Activated naive CD8-positive, alpha-beta T cell treated with anti-CD3 and anti-CD28 coated beads, Interleukin-2, amount 50 U/mL, for 24 hours (primary cell): ENCODE measurements at regions not wholly inside any gene's neighbourhood (a gene's known extent, or its start where the extent isn't known, plus 50 kb on each side); places are given as distances from the start of the nearest gene placed in this dataset.

Experiments used
- ATAC-seq: fragments of 150-1000 bp; cut with Tn5 transposase; one replicate; pipeline ENCODE4 v1.10.0; 2021
- DNase-seq: peaks from one replicate; pipeline ENCODE4 v3.0.0; 2021
- H3K27ac Mint-ChIP-seq: one replicate; pipeline ENCODE4 v1.8.0; 2021; ENCODE audit warnings: mild to moderate bottlenecking, mixed read lengths
- H3K27me3 Mint-ChIP-seq: one replicate; pipeline ENCODE4 v1.8.0; 2021; ENCODE audit warnings: mixed read lengths
- H3K36me3 Mint-ChIP-seq: one replicate; pipeline ENCODE4 v1.8.0; 2021; ENCODE audit warnings: low read depth, mixed read lengths
- H3K4me1 Mint-ChIP-seq: one replicate; pipeline ENCODE4 v1.8.0; 2021; ENCODE audit warnings: mixed read lengths
- H3K4me3 Mint-ChIP-seq: one replicate; pipeline ENCODE4 v1.8.0; 2021; ENCODE audit warnings: mild to moderate bottlenecking, moderate library complexity, mixed read lengths
- H3K9me3 Mint-ChIP-seq: one replicate; pipeline ENCODE4 v1.8.0; 2021; ENCODE audit warnings: mixed read lengths

DNA sequence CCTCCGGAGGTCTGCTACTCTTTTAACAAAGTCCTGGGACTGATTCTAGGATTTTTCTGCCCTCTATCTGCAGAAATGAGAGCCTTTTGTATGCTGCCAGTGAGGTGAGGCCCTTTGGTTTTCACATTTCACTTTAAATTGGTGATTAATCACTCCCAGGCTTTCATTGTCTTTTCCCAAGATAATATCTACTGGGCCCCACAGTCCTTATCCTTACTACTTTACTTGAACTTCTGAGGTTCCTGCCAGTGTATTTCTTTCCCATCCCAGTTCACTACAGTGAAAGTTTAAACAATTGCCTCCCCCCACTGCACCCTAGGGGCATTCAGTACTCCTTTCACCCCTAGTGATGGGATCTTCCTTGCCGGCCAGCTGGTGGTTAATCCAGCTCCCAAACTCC, 127.4 kb upstream of the INHBA start:
- H3K9me3 Mint-ChIP-seq, result peaks cover 21% of the 10 kb centered on the region
- no peak overlapping the region for H3K4me3 Mint-ChIP-seq
- no peak for ATAC-seq
- H3K4me1 Mint-ChIP-seq, result peaks cover 13% of the 10 kb centered on the region
- peaks cover 2% of the 10 kb centered on the region for H3K27me3 Mint-ChIP-seq
- H3K27ac Mint-ChIP-seq, result no peak overlapping the region
- H3K36me3 Mint-ChIP-seq, result peaks cover 5% of the 10 kb centered on the region
- no peak for DNase-seq

DNA sequence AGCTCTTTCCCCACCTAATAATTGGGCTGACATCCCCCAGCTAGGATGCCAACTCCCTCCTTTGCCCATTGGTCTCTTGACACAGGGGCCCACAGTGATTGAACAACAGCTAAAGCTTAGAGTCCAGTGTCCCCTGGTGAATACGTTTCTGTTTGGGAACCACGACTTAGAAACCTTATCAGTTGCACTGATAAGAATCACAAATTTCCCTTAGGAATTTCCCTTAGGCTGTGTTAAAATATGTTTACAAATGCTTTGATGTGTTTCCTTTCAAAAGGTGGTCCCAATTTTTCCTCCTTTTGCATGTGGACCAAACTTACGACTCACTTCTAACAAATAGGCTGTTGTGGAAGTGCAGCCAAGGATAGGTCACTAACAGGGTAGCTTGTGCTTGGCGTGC, 126.0 kb upstream of the INHBA start:
- Mint-ChIP-seq H3K36me3 (peaks cover 5% of the 10 kb centered on the region), H3K9me3 (peaks cover 21% of the 10 kb centered on the region), H3K4me3 (no peak overlapping the region), H3K27ac (no peak overlapping the region), H3K27me3 (peaks cover 2% of the 10 kb centered on the region), H3K4me1 (peaks cover 14% of the 10 kb centered on the region)
- no peak for DNase-seq
- ATAC-seq, result no peak

DNA sequence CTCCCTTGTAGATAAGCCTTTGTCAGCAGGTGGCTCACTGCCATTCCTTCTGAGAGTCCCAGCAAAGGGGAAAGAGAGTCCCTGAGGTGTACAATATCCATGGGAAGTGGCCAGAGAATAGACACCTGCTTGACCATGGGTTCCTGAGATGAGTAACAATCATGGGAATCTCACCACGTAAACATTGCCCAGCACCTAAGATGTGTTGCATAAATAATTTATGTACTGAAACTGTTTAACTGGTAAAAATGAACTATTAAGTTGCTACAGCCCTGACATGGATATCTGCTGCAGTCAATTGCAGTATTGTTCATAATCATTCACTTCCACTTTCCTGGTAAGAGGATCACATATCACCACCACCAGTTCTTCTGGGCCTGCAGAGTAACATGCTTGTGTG, 123.8 kb upstream of the INHBA start:
- Mint-ChIP-seq H3K27me3 (peaks cover 4% of the 10 kb centered on the region), H3K9me3 (peaks cover 7% of the 10 kb centered on the region), H3K27ac (no peak overlapping the region), H3K4me3 (no peak overlapping the region), H3K36me3 (peaks cover 4% of the 10 kb centered on the region), H3K4me1 (peaks cover 7% of the 10 kb centered on the region)
- ATAC-seq (no peak), DNase-seq (no peak)

DNA sequence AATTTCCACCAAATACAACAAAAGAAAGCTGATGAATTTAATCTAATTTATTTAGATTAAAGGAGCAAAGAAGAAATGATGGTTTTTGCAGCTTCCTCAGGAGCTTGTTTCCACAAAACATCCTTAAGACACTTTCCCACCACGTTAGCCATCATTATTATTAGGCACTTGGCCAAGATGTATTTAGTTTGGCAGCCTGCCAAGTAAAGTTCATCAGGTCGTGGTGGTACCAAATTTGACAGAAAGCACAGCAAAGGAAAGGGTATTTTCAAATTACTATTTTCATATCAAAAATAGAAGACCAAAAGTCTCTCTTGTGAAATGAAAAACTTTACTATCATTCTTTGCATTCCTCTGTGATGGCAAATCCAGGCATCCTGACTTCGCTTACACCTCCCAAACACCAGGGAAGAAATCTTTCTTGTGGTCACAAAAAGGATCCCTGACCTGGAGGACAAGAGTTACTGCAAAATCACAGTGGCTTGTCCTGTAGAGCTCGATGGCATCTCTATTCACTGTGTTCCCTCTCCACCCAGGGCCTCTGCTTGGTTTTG, 123.1 kb upstream of the INHBA start:
- DNase-seq (no peak), ATAC-seq (no peak)
- peaks cover 7% of the 10 kb centered on the region for H3K27me3 Mint-ChIP-seq
- H3K36me3 Mint-ChIP-seq, result no peaks in the 10 kb centered on the region
- H3K9me3 Mint-ChIP-seq, result peaks cover 8% of the 10 kb centered on the region
- peaks cover 7% of the 10 kb centered on the region for H3K4me1 Mint-ChIP-seq
- no peak overlapping the region for H3K4me3 Mint-ChIP-seq
- H3K27ac Mint-ChIP-seq, result no peak overlapping the region

DNA sequence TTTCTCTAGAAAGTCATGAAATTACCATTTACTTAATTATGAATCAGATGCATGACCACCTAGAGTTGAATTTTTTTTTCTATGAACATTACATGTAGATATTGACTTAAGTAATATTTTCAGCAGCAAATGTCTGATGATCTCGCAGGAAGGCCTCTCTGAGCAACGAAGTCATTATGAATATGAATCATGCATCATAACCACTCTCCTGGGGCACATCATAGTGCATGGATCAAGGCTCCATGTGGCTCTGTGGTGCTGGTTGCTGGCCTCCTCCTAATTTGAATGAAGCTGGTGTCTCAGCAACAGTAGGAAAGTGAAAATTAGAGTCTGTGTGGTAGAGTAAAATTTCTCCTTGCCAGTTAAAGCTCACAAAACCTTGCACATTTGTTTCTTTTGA, 121.4 kb upstream of the INHBA start:
- H3K4me1 Mint-ChIP-seq, result peaks cover 7% of the 10 kb centered on the region
- H3K4me3 Mint-ChIP-seq, result no peak overlapping the region
- H3K27ac Mint-ChIP-seq, result no peak overlapping the region
- H3K27me3 Mint-ChIP-seq, result peaks cover 8% of the 10 kb centered on the region
- peaks cover 16% of the 10 kb centered on the region for H3K9me3 Mint-ChIP-seq
- DNase-seq (no peak), ATAC-seq (peak; percentile 89)
- no peaks in the 10 kb centered on the region for H3K36me3 Mint-ChIP-seq

DNA sequence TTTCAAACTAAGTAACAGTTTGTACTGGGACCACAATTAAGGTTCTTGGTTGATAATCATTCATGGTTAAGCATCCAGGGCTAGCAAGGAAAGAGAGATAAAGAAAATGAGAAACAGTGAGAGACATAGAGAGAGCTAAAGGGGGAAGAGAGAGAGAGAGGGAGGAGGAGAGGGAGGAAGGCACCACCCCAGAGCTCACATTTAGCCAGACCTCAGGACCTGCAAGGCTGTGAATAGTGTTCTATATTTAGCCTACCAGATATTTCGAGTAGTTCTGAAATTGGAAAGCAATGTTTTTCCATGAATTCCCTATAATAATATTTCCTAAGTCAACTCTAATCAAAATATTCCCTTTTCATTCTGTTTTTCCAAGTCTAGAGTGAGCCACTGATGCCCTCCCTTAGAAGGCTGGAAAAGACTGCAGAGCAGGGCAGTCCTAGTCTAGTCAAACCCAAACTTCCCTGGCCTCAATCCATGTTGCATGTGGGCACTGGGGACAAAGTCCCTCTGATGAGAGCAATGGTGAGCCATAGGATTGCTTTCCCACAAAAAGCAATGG, 119.4 kb upstream of the INHBA start:
- no peak overlapping the region for H3K4me3 Mint-ChIP-seq
- H3K27ac Mint-ChIP-seq, result no peak overlapping the region
- peaks cover 18% of the 10 kb centered on the region for H3K9me3 Mint-ChIP-seq
- no peaks in the 10 kb centered on the region for H3K36me3 Mint-ChIP-seq
- peaks cover 9% of the 10 kb centered on the region for H3K4me1 Mint-ChIP-seq
- DNase-seq, result no peak
- ATAC-seq, result no peak
- peaks cover 7% of the 10 kb centered on the region for H3K27me3 Mint-ChIP-seq

DNA sequence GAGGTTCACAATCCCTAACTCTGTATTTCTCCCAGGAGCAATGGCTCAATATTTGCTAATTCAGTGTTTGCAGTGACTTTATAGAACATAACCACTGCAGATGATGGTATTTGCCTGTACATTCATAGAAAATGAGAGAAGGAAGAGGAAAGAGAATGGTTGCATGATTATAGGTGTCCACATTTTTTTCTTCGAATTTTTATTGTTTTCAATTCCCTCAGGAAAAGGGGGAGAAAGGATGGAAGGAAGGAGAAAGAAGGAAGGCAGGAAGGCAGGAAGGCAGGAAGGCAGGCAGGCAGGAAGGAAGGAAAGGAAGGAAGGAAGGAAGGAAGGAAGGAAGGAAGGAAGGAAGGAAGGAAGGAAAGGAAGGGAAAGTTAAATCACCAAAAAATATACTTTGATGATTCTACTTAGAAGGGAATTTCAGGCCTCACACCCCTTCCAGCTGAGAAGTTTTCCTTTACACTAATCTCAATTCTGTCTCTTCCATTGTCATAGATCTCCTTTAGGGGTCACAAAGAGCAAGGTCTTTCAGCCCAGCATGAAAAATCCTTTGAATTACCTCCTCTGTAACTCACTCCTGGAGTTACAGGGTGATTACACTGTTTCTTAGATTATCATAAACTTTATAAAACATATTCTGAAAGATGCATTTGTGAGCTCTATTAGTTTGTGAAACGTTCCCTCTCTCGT, 118.8 kb upstream of the INHBA start:
- ATAC-seq, result no peak
- Mint-ChIP-seq H3K9me3 (peaks cover 18% of the 10 kb centered on the region), H3K27ac (no peak overlapping the region), H3K27me3 (peaks cover 7% of the 10 kb centered on the region), H3K36me3 (no peaks in the 10 kb centered on the region), H3K4me3 (no peak overlapping the region), H3K4me1 (peaks cover 15% of the 10 kb centered on the region)
- no peak for DNase-seq

DNA sequence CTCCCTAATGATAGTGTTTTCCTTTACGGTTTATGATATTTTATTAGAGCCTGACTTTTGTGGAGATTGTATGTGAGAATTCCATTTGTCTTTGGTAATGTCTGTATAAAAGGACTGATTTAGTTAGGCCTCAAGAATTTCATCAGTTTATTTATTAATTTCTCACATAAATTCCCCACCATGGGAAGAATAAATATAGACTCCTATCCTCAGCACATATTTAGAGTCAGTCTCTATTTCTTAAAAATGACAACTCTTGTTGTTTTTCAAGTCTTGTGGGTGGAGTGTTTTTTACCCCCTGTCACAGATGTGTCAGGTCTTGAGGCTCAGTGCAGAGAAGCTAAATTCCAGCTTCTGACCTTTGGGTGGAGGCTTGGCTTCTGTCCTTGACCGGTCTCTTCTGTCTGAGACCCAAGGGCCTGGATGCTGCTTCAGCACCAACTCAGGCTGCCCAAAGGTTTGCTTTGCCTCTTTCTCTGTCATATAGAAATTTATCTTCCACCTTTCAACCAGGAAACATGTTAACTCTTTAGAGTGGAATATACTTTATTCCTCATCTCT, 117.3 kb upstream of the INHBA start:
- ATAC-seq, result no peak
- peaks cover 7% of the 10 kb centered on the region for H3K27me3 Mint-ChIP-seq
- H3K4me1 Mint-ChIP-seq, result peaks cover 26% of the 10 kb centered on the region
- no peak overlapping the region for H3K4me3 Mint-ChIP-seq
- no peak for DNase-seq
- H3K9me3 Mint-ChIP-seq, result peaks cover 18% of the 10 kb centered on the region
- no peaks in the 10 kb centered on the region for H3K36me3 Mint-ChIP-seq
- no peak overlapping the region for H3K27ac Mint-ChIP-seq

DNA sequence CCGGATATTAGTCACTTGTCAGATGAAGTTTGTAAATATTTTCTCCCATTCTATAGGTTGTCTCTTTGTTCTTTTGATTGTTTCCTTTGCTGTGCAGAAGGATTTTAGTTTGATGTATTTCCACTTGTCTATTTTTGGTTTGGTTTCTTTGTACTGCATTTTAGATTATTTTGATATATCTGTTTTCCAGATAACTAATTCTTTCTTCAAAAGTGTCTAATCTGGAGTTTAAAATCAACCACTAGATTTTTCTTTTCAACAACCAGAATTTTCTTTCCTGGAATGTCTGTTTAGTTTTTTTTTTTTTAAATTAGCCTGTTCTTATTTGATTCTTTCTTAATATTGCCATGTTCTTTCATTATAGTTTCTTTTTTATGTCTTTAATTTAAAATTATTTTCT, 116.8 kb upstream of the INHBA start:
- H3K27me3 Mint-ChIP-seq, result peaks cover 8% of the 10 kb centered on the region
- no peak overlapping the region for H3K4me3 Mint-ChIP-seq
- peaks cover 29% of the 10 kb centered on the region for H3K4me1 Mint-ChIP-seq
- ATAC-seq (no peak), DNase-seq (no peak)
- peaks cover 18% of the 10 kb centered on the region for H3K9me3 Mint-ChIP-seq
- no peaks in the 10 kb centered on the region for H3K36me3 Mint-ChIP-seq
- no peak overlapping the region for H3K27ac Mint-ChIP-seq

DNA sequence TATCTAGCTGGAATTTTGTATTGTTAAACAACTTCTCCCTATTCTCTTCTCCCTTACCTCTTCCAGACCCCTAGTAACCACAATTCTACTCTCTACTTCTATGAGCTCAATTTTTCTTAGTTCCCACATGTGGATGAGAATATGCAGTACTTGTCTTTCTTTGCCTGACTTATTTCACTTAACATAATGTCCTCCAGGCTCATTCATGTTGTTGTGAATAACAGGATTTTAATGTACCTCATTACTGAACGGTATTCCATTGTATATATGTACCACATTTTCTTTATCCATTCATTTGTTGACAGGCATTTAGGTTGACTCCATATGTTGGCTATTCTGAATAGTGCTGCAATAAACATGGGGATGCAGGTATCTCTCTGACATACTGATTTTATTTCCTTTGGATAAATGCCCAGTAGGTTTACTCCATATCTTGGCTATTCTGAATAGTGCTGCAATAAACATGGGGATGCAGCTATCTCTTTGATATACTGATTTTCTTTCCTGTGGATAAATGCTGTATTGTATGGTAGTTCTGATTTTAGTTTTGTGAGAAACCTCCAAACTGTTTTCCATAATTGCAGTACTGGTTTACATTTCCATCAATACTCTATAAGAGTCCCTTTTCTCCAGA, 116.0 kb upstream of the INHBA start:
- peaks cover 27% of the 10 kb centered on the region for H3K4me1 Mint-ChIP-seq
- ATAC-seq, result no peak
- no peak overlapping the region for H3K27ac Mint-ChIP-seq

DNA sequence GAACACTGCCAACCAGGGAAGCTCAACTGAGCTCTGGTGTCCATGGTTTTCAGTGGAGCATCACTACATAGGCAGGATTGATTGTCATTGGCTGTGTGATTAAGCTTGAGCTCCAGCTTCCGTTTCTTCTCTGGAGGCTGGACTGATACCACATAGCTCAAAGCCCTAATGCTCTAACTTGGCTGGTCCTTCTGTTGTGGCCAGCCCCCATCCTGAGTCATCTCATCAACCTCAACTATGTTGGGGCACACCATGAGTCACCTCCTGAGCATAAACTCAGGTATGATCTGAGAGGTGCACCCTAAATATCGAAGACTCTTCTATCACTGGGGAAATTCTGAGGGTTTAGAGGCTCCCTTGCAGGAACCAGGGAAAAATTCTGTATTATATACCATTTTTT, 114.5 kb upstream of the INHBA start:
- peak; percentile 91 for ATAC-seq
- no peaks in the 10 kb centered on the region for H3K36me3 Mint-ChIP-seq
- H3K27me3 Mint-ChIP-seq, result peaks cover 9% of the 10 kb centered on the region
- peaks cover 21% of the 10 kb centered on the region for H3K9me3 Mint-ChIP-seq
- no peak overlapping the region for H3K27ac Mint-ChIP-seq
- peak; percentile 17 for DNase-seq
- H3K4me1 Mint-ChIP-seq, result peaks cover 25% of the 10 kb centered on the region
- H3K4me3 Mint-ChIP-seq, result no peak overlapping the region

More for the DNA sequence above, 116.0 kb upstream of the INHBA start:
- DNase-seq, result no peak
- Mint-ChIP-seq H3K36me3 (no peaks in the 10 kb centered on the region), H3K27me3 (peaks cover 9% of the 10 kb centered on the region), H3K4me3 (no peak overlapping the region), H3K9me3 (peaks cover 18% of the 10 kb centered on the region)

DNA sequence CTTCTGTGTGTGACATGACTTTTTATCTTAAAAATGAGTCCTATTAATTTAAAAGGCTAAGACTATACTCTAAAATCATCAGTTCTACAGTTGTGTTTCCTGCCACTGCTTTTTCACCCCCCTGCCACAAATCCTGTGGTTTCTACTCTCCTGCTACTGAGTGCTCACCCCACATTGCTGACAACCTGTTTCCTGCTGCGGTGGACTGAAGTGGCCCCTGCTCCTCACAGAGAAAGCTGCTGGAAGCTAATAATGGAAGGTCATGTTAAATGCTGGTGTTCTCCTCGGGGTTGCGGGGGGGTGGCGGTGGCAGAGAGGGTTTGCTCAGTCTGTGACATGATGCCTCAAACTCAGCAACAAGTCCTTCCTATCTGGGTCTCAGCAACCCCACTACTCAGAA, 113.2 kb upstream of the INHBA start:
- DNase-seq (peak; percentile 18), ATAC-seq (peak; percentile 25)
- H3K4me1 Mint-ChIP-seq, result peaks cover 25% of the 10 kb centered on the region
- H3K9me3 Mint-ChIP-seq, result peaks cover 16% of the 10 kb centered on the region
- H3K36me3 Mint-ChIP-seq, result no peaks in the 10 kb centered on the region
- peaks cover 4% of the 10 kb centered on the region for H3K27me3 Mint-ChIP-seq
- H3K4me3 Mint-ChIP-seq, result no peak overlapping the region
- peak overlapping the region; percentile 1 for H3K27ac Mint-ChIP-seq

DNA sequence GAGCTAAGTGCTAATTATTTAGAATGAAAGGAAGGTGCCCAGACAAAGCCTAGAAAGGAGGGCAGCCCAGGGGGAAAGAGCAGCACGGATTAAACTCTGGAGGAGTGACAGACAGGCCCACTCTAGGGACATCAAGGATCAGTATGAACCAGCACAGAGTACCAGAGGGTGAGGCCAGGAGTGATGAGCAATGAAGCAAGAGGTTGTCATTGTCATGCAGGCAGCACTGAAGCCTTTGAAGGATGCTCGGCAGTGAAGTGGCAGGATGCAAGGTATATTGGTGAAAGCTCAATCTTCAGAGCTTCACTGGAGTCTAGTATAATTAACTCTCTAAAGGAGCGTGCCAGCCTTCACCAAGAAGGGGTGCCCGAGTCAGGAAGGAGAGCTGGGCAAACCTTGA, 112.0 kb upstream of the INHBA start:
- no peak for DNase-seq
- no peak for ATAC-seq
- H3K4me1 Mint-ChIP-seq, result peaks cover 25% of the 10 kb centered on the region
- H3K27ac Mint-ChIP-seq, result no peak overlapping the region
- no peaks in the 10 kb centered on the region for H3K36me3 Mint-ChIP-seq
- peaks cover 4% of the 10 kb centered on the region for H3K27me3 Mint-ChIP-seq
- no peak overlapping the region for H3K4me3 Mint-ChIP-seq
- peaks cover 10% of the 10 kb centered on the region for H3K9me3 Mint-ChIP-seq

DNA sequence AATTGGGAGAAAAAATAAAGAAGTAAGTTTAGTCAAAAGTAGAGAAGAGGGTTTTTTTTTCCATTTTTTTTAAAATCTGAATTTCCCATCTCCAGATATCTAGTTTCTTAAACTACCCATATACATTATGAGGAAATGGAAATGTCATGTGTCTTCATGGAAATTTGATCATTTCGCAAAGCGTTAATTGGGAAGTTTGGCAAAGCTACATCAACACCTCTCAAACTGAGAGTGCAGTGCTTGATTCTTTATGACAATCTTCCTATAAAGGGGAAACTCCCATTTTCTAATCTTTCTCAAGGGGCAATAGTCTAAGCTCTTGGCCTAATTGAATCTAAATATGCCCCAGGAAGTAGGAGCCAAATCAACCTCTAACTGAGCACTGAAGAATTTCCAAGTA, 110.4 kb upstream of the INHBA start:
- peaks cover 4% of the 10 kb centered on the region for H3K27me3 Mint-ChIP-seq
- no peaks in the 10 kb centered on the region for H3K36me3 Mint-ChIP-seq
- peaks cover 25% of the 10 kb centered on the region for H3K4me1 Mint-ChIP-seq
- DNase-seq, result no peak
- ATAC-seq, result no peak
- no peak overlapping the region for H3K4me3 Mint-ChIP-seq
- H3K27ac Mint-ChIP-seq, result no peak overlapping the region
- peaks cover 4% of the 10 kb centered on the region for H3K9me3 Mint-ChIP-seq

DNA sequence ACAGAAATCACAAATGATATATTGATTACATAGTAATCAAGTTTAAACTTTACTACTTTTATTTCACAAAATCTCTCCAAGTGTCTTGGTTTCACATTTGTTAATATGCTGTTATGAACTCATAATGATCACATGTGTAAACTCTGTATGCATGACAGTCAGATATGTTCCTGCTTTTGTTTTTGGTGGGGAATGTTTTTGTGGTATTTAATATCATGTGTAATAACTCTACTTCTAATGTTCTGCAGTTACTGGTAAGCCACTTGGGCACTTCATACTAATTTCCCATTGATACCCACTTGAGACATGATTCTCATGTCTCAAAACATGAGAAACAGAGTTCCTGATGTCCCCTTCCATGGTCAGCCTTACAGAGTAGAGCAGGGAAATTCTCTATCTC, 109.1 kb upstream of the INHBA start:
- H3K4me1 Mint-ChIP-seq, result peaks cover 19% of the 10 kb centered on the region
- DNase-seq (no peak), ATAC-seq (no peak)
- H3K9me3 Mint-ChIP-seq, result peaks cover 4% of the 10 kb centered on the region
- H3K36me3 Mint-ChIP-seq, result no peaks in the 10 kb centered on the region
- H3K4me3 Mint-ChIP-seq, result no peak overlapping the region
- peaks cover 4% of the 10 kb centered on the region for H3K27me3 Mint-ChIP-seq
- no peak overlapping the region for H3K27ac Mint-ChIP-seq
